H9 (cell line): ENCODE measurements at regions not wholly inside any gene's neighbourhood (a gene's known extent, or its start where the extent isn't known, plus 50 kb on each side); places are given as distances from the start of the nearest gene placed in this dataset.

Experiments used
- DNase-seq: peaks from one replicate; pipeline ENCODE4 v3.0.0-alpha.2; 2017
- H2AFZ ChIP-seq: one replicate; pipeline ENCODE4 v1.6.1; 2013; ENCODE audit warnings: mild to moderate bottlenecking, low read length, control low read depth, moderate library complexity
- H2AK5ac ChIP-seq: 2 replicates; pipeline ENCODE4 v1.6.1; 2013; ENCODE audit warnings: low read length, control low read depth, mixed read lengths; ENCODE audit not compliant: insufficient read length
- H2BK120ac ChIP-seq: one replicate; pipeline ENCODE4 v1.6.1; 2013; ENCODE audit warnings: low read depth, mild to moderate bottlenecking, low read length, control low read depth, inconsistent platforms; ENCODE audit not compliant: poor library complexity, severe bottlenecking
- H2BK12ac ChIP-seq: 2 replicates; pipeline ENCODE4 v1.6.1; 2013; ENCODE audit warnings: low read length, control low read depth, mixed read lengths, low read depth; ENCODE audit not compliant: insufficient read length
- H2BK15ac ChIP-seq: 2 replicates; pipeline ENCODE4 v1.6.1; 2013; ENCODE audit warnings: low read depth, low read length, control low read depth
- H2BK20ac ChIP-seq: one replicate; pipeline ENCODE4 v1.6.1; 2013; ENCODE audit warnings: low read depth, mild to moderate bottlenecking, low read length, control low read depth, inconsistent platforms; ENCODE audit not compliant: poor library complexity, severe bottlenecking
- H2BK5ac ChIP-seq: 2 replicates; pipeline ENCODE4 v1.6.1; 2013; ENCODE audit warnings: low read length, control low read depth, mixed read lengths; ENCODE audit not compliant: insufficient read length
- H3K14ac ChIP-seq: 2 replicates; pipeline ENCODE4 v1.6.1; 2013; ENCODE audit warnings: low read length, control low read depth; ENCODE audit not compliant: insufficient read depth
- H3K18ac ChIP-seq: 2 replicates; pipeline ENCODE4 v1.6.1; 2013; ENCODE audit warnings: low read depth, mild to moderate bottlenecking, mixed read lengths, low read length, control low read depth; ENCODE audit not compliant: insufficient read length
- H3K23ac ChIP-seq: 2 replicates; pipeline ENCODE4 v1.6.1; 2013; ENCODE audit warnings: low read length, control low read depth, mixed read lengths, low read depth; ENCODE audit not compliant: insufficient read length
- H3K23me2 ChIP-seq: 2 replicates; pipeline ENCODE4 v1.6.1; 2013; ENCODE audit warnings: low read depth, mild to moderate bottlenecking, mixed read lengths, low read length, control low read depth; ENCODE audit not compliant: insufficient read length, poor library complexity, severe bottlenecking
- H3K27ac ChIP-seq: 2 replicates; pipeline ENCODE4 v1.5.1; 2013; ENCODE audit warnings: low read length, control low read depth, mixed read lengths, low read depth; ENCODE audit not compliant: insufficient read length
- H3K27me3 ChIP-seq: 2 replicates; pipeline ENCODE4 v1.6.1; 2013; ENCODE audit warnings: low read length, control low read depth, inconsistent platforms; ENCODE audit not compliant: insufficient read depth
- H3K4ac ChIP-seq: 2 replicates; pipeline ENCODE4 v1.6.1; 2013; ENCODE audit warnings: low read depth, mild to moderate bottlenecking, control low read depth, inconsistent platforms, low read length, moderate library complexity
- H3K4me1 ChIP-seq: 2 replicates; pipeline ENCODE4 v1.6.1; 2013; ENCODE audit warnings: low read length, control low read depth, inconsistent platforms; ENCODE audit not compliant: insufficient read depth
- H3K4me2 ChIP-seq: 2 replicates; pipeline ENCODE4 v1.6.1; 2013; ENCODE audit warnings: low read length, control low read depth, mixed read lengths; ENCODE audit not compliant: insufficient read length, insufficient read depth
- H3K56ac ChIP-seq: 2 replicates; pipeline ENCODE4 v1.6.1; 2013; ENCODE audit warnings: low read depth, mild to moderate bottlenecking, mixed read lengths, low read length, control low read depth; ENCODE audit not compliant: insufficient read length
- H3K79me1 ChIP-seq: 2 replicates; pipeline ENCODE4 v1.6.1; 2013; ENCODE audit warnings: low read depth, mild to moderate bottlenecking, moderate library complexity, low read length, control low read depth, inconsistent platforms; ENCODE audit not compliant: insufficient read depth, poor library complexity, severe bottlenecking
- H3K79me2 ChIP-seq: 2 replicates; pipeline ENCODE4 v1.6.1; 2013; ENCODE audit warnings: low read length, control low read depth, inconsistent platforms; ENCODE audit not compliant: insufficient read depth
- H3K9ac ChIP-seq: 2 replicates; pipeline ENCODE4 v1.6.1; 2013; ENCODE audit warnings: low read length, control low read depth, mixed read lengths; ENCODE audit not compliant: insufficient read length; ENCODE audit errors: extremely low read depth
- H3K9me3 ChIP-seq: one replicate; pipeline ENCODE4 v1.6.1; 2013; ENCODE audit warnings: low read depth, low read length, inconsistent platforms; ENCODE audit not compliant: control insufficient read depth
- H3T11ph ChIP-seq: one replicate; pipeline ENCODE4 v1.6.1; 2013; ENCODE audit warnings: mild to moderate bottlenecking, low read length, control low read depth, inconsistent platforms
- H4K20me1 ChIP-seq: one replicate; pipeline ENCODE4 v1.6.1; 2013; ENCODE audit not compliant: control insufficient read depth, insufficient read length, insufficient read depth
- H4K5ac ChIP-seq: 2 replicates; pipeline ENCODE4 v1.6.1; 2013; ENCODE audit warnings: low read depth, mild to moderate bottlenecking, mixed read lengths, low read length, control low read depth; ENCODE audit not compliant: insufficient read length
- H4K8ac ChIP-seq: replicated peaks from 2 replicates; pipeline ENCODE4 v1.6.1; 2013; ENCODE audit warnings: low read length, control low read depth, mixed read lengths, low read depth; ENCODE audit not compliant: insufficient read length
- H4K91ac ChIP-seq: 2 replicates; pipeline ENCODE4 v1.6.1; 2013; ENCODE audit warnings: low read depth, mild to moderate bottlenecking, moderate library complexity, mixed read lengths, low read length, control low read depth; ENCODE audit not compliant: insufficient read length
- H3K27ac Mint-ChIP-seq, 3 experiments: 2 replicates in 2 of 3; 3 replicates in 1 of 3; pipeline ENCODE4 v1.8.0; 2020 to 2021; ENCODE audit warnings: mixed read lengths in 3 of 3, mild to moderate bottlenecking in 1 of 3, moderate library complexity in 1 of 3
- H3K27me3 Mint-ChIP-seq: 2 replicates; pipeline ENCODE4 v1.8.0; 2021; ENCODE audit warnings: low read depth, mild to moderate bottlenecking, moderate library complexity, mixed read lengths
- H3K36me3 Mint-ChIP-seq, 3 experiments: 2 replicates in 2 of 3; 3 replicates in 1 of 3; pipeline ENCODE4 v1.8.0; 2020 to 2021; ENCODE audit warnings: low read depth in 3 of 3, mixed read lengths in 3 of 3; ENCODE audit not compliant: insufficient read depth in 1 of 3
- H3K4me1 Mint-ChIP-seq, 2 experiments: 2 replicates each; pipeline ENCODE4 v1.8.0; 2020; ENCODE audit warnings: mixed read lengths in 2 of 2
- H3K4me3 Mint-ChIP-seq, 2 experiments: 2 replicates in 1 of 2; 3 replicates in 1 of 2; pipeline ENCODE4 v1.8.0; 2020 to 2021; ENCODE audit warnings: mild to moderate bottlenecking in 2 of 2, mixed read lengths in 2 of 2, moderate library complexity in 1 of 2
- H3K9me3 Mint-ChIP-seq, 2 experiments: 2 replicates in 1 of 2; 3 replicates in 1 of 2; pipeline ENCODE4 v1.8.0; 2020; ENCODE audit warnings: mild to moderate bottlenecking in 2 of 2, mixed read lengths in 2 of 2, moderate library complexity in 1 of 2
- CTCF ChIP-seq: fragments of 200-600 bp; sonication (generic); conservative IDR thresholded peaks from 3 replicates; pipeline ENCODE4 v1.8.0; 2021; ENCODE audit warnings: antibody characterized with exemption, mild to moderate bottlenecking
- WGBS: extraction: QIAGEN DNeasy Blood & Tissue Kit; methylation state at CpG from one replicate; pipeline ENCODE4 v1.1.7; 2013; ENCODE audit warnings: missing lambda C conversion rate, low lambda C conversion rate, mixed read lengths; ENCODE audit not compliant: insufficient read length; ENCODE audit errors: extremely low coverage; 5-methylcytosine and 5-hydroxymethylcytosine counted together

DNA sequence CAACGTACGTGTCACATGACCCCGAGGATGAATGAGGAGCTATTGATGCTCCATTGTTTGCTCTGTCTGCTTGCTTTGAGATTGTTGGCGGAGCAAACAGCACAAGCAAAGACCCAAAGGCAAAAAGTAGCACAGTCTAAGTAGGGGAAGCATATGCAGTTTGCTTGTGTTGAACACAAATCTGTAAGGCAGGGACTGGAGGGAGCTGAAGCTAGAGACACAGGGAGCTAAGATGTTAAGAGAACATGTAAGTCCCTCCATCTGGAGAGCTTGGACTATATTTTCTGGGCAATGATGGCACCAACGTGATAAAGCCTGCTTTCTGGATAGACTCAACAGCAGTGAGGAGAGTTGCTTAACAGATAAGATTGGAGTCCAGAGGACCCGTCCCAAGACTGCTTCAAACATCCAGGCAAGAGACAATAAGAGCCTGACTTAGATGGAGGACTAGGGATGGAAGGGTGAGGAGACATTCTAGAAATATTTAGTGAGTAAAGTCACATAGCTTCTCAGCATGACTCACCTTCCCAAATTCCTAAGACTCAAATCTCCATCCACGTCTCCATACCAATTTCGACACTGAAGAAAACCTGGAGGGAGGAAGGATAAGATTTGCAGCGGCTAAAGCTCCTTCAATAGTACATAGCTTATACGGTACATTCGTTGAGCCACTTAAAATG, 88.1 kb upstream of the KLF7 start:
- H2BK20ac ChIP-seq = no peak overlapping the region
- H3K4me2 ChIP-seq = no peak overlapping the region
- H3K79me1 ChIP-seq = no peaks in the 10 kb centered on the region
- H2BK12ac ChIP-seq = no peak overlapping the region
- WGBS = no CpG with 5 or more reads among the region's 11 CpGs
- H3K23me2 ChIP-seq = no peaks in the 10 kb centered on the region
- H3K4me1 Mint-ChIP-seq = peaks cover 34 to 40% of the 10 kb centered on the region in 2 experiments
- no peak overlapping the region for H4K5ac ChIP-seq
- no peak overlapping the region for H2BK5ac ChIP-seq
- DNase-seq = no peak
- no peak overlapping the region for H3K18ac ChIP-seq
- no peaks in the 10 kb centered on the region for H4K20me1 ChIP-seq
- H3K23ac ChIP-seq = no peak overlapping the region
- H3K9me3 Mint-ChIP-seq = no peaks in the 10 kb centered on the region
- no peak overlapping the region for H2BK15ac ChIP-seq
- no peak overlapping the region for H4K8ac ChIP-seq
- no peak overlapping the region for H3K27ac Mint-ChIP-seq
- no peak overlapping the region for H2AFZ ChIP-seq
- no peak overlapping the region for H3K9ac ChIP-seq
- peaks cover 5% of the 10 kb centered on the region for H3K27me3 Mint-ChIP-seq
- no peak for TF ChIP-seq CTCF
- no peak overlapping the region for H2AK5ac ChIP-seq
- no peak overlapping the region for H4K91ac ChIP-seq
- H3K79me2 ChIP-seq = no peaks in the 10 kb centered on the region
- no peaks in the 10 kb centered on the region for H3K27me3 ChIP-seq
- H3K14ac ChIP-seq = no peak overlapping the region
- no peak overlapping the region for H3K4ac ChIP-seq
- peaks cover 8% of the 10 kb centered on the region; the same call in 1 of the 2 replicates for H3K4me1 ChIP-seq
- no peak overlapping the region for H2BK120ac ChIP-seq
- H3K56ac ChIP-seq = no peak overlapping the region
- H3T11ph ChIP-seq = no peak overlapping the region
- no peak overlapping the region for H3K27ac ChIP-seq
- H3K9me3 ChIP-seq = no peaks in the 10 kb centered on the region
- no peaks in the 10 kb centered on the region for H3K36me3 Mint-ChIP-seq
- H3K4me3 Mint-ChIP-seq = no peak overlapping the region
